Caco-2 (cell line): ENCODE measurements at regions not wholly inside any gene's neighbourhood (a gene's known extent, or its start where the extent isn't known, plus 50 kb on each side); places are given as distances from the start of the nearest gene placed in this dataset.

Experiments
- BruUV-seq: library from RNA; stranded (reverse); fragments of 400-500 nt; replicated peaks from 2 replicates; lab custom pipeline; 2021; lab: Mats Ljungman, UMichigan
- CTCF ChIA-PET: fragments of 300-600 bp; sonication (Branson Sonifier 250); formaldehyde crosslinking; loops from one replicate; lab custom pipeline; 2022; ENCODE audit warnings: antibody characterized with exemption; lab: Charles Lee
- POLR2A ChIA-PET: fragments of 300-600 bp; sonication (Branson Sonifier 250); formaldehyde crosslinking; loops from one replicate; lab custom pipeline; 2022; ENCODE audit warnings: antibody characterized with exemption; lab: Charles Lee
- DNase-seq, 2 experiments: peaks; one replicate each; pipeline versions ENCODE4 v3.0.0 to v3.0.0-alpha.2; 2020 to 2022
- H3K27me3 ChIP-seq: replicated peaks from 2 replicates; pipeline ENCODE4 v1.6.0; 2011; ENCODE audit warnings: low read length; ENCODE audit not compliant: control insufficient read depth, insufficient read depth
- H3K36me3 ChIP-seq: 2 replicates; pipeline ENCODE4 v1.5.1; 2011; ENCODE audit warnings: low read length; ENCODE audit not compliant: control insufficient read depth, insufficient read depth
- H3K4me1 ChIP-seq: fragments of 250-450 bp; sonication (Bioruptor Pico); 2 replicates; pipeline ENCODE4 v1.5.1; 2020; ENCODE audit warnings: mild to moderate bottlenecking
- H3K4me3 ChIP-seq: 2 replicates; pipeline ENCODE4 v1.5.1; 2011; ENCODE audit warnings: low read depth, mild to moderate bottlenecking, control low read depth, low read length
- H3K9me3 ChIP-seq: fragments of 250-450 bp; sonication (Bioruptor Pico); 2 replicates; pipeline ENCODE4 v1.5.1; 2020; ENCODE audit warnings: mild to moderate bottlenecking, moderate library complexity
- H3K27ac Mint-ChIP-seq: one replicate; pipeline ENCODE4 v1.8.0; 2022; ENCODE audit warnings: mixed read lengths; ENCODE audit not compliant: unreplicated experiment
- H3K27me3 Mint-ChIP-seq: one replicate; pipeline ENCODE4 v1.8.0; 2022; ENCODE audit warnings: mixed read lengths; ENCODE audit not compliant: insufficient read depth, unreplicated experiment
- H3K36me3 Mint-ChIP-seq: one replicate; pipeline ENCODE4 v1.8.0; 2022; ENCODE audit warnings: mild to moderate bottlenecking, mixed read lengths; ENCODE audit not compliant: insufficient read depth, unreplicated experiment
- H3K4me1 Mint-ChIP-seq: one replicate; pipeline ENCODE4 v1.8.0; 2022; ENCODE audit warnings: low read depth, mixed read lengths; ENCODE audit not compliant: unreplicated experiment
- H3K4me3 Mint-ChIP-seq: one replicate; pipeline ENCODE4 v1.8.0; 2022; ENCODE audit warnings: mild to moderate bottlenecking, moderate library complexity, mixed read lengths; ENCODE audit not compliant: unreplicated experiment
- H3K9me3 Mint-ChIP-seq: one replicate; pipeline ENCODE4 v1.8.0; 2022; ENCODE audit warnings: mixed read lengths; ENCODE audit not compliant: unreplicated experiment
- CTCF ChIP-seq, 2 experiments: fragments of 200-600 bp in 1 of 2; IDR thresholded peaks; 1 replicate in 1 of 2; 2 replicates in 1 of 2; pipeline versions ENCODE4 v1.5.1 to v1.8.0; 2011 to 2022; ENCODE audit warnings: antibody characterized with exemption in 1 of 2, control low read depth in 1 of 2, inconsistent platforms in 1 of 2, low read depth in 1 of 2, low read length in 1 of 2, mild to moderate bottlenecking in 1 of 2, moderate library complexity in 1 of 2; ENCODE audit not compliant: insufficient read depth in 1 of 2, severe bottlenecking in 1 of 2, unreplicated experiment in 1 of 2
- intact Hi-C: fragments of 100-400 bp; cut with micrococcal nuclease; formaldehyde crosslinking; loops from one replicate; pipeline ENCODE4 v1.10.0; 2022; ENCODE audit not compliant: unreplicated experiment

- no TSS peak for BruUV-seq
- Mint-ChIP-seq H3K27ac (no peak overlapping the region), H3K9me3 (no peaks in the 10 kb centered on the region), H3K27me3 (no peaks in the 10 kb centered on the region), H3K36me3 (no peaks in the 10 kb centered on the region), H3K4me3 (no peak overlapping the region), H3K4me1 (no peaks in the 10 kb centered on the region)
- H3K9me3 ChIP-seq = no peaks in the 10 kb centered on the region
- H3K4me1 ChIP-seq = no peaks in the 10 kb centered on the region
- no peaks in the 10 kb centered on the region for H3K27me3 ChIP-seq
- no peak for TF ChIP-seq CTCF (IDR thresholded peaks at IDR 0.05; ENCODE audit: insufficient read depth in 1 of 2, low read depth in 1 of 2, low read length in 1 of 2, severe bottlenecking in 1 of 2, unreplicated experiment in 1 of 2)
- intact Hi-C loops = loop anchor here (5.0 kb wide), 1 partner anchor 147 kb away; no protein-coding TSS in a partner anchor
- ChIA-PET POLR2A (no interaction called here), CTCF (no interaction called here)
- H3K36me3 ChIP-seq = no peaks in the 10 kb centered on the region
- no peak for DNase-seq
- H3K4me3 ChIP-seq = no peak overlapping the region
These were observed 238.4 kb upstream of the OPRM1 start for GRCh38 chr6:153800580-153801188.

- intact Hi-C loops = loop anchor here (5.0 kb wide), 1 partner anchor 559 kb away; no protein-coding TSS in a partner anchor
- TF ChIP-seq CTCF (IDR thresholded peaks at IDR 0.05; ENCODE audit: insufficient read depth in 1 of 2, low read depth in 1 of 2, low read length in 1 of 2, severe bottlenecking in 1 of 2, unreplicated experiment in 1 of 2) = peak in 1 of 2 experiments; percentile 32
- Mint-ChIP-seq H3K9me3 (peaks cover 7% of the 10 kb centered on the region), H3K27ac (no peak overlapping the region), H3K4me1 (no peaks in the 10 kb centered on the region), H3K27me3 (peaks cover 2% of the 10 kb centered on the region), H3K36me3 (no peaks in the 10 kb centered on the region), H3K4me3 (no peak overlapping the region)
- Histone ChIP-seq H3K9me3 (no peaks in the 10 kb centered on the region), H3K27me3 (no peaks in the 10 kb centered on the region), H3K4me3 (no peak overlapping the region), H3K4me1 (no peaks in the 10 kb centered on the region), H3K36me3 (no peaks in the 10 kb centered on the region)
- POLR2A ChIA-PET = no interaction called here
- peak in 1 of 2 experiments; percentile 19 for DNase-seq
- CTCF ChIA-PET = no interaction called here
- BruUV-seq = no TSS peak
These were observed 248.1 kb upstream of the OPRM1 start for GRCh38 chr6:153790876-153791473.

GRCh38 chr6:153790048-153790447, 249.0 kb upstream of the OPRM1 start:
- intact Hi-C loops = loop anchor here (5.0 kb wide), 1 partner anchor 558 kb away; no protein-coding TSS in a partner anchor
- Mint-ChIP-seq H3K36me3 (no peaks in the 10 kb centered on the region), H3K27ac (no peak overlapping the region), H3K4me3 (no peak overlapping the region), H3K9me3 (peaks cover 12% of the 10 kb centered on the region), H3K27me3 (peaks cover 2% of the 10 kb centered on the region), H3K4me1 (no peaks in the 10 kb centered on the region)
- Histone ChIP-seq H3K27me3 (no peaks in the 10 kb centered on the region), H3K4me3 (no peak overlapping the region), H3K4me1 (no peaks in the 10 kb centered on the region), H3K36me3 (no peaks in the 10 kb centered on the region), H3K9me3 (no peaks in the 10 kb centered on the region)
- POLR2A ChIA-PET = no interaction called here
- CTCF ChIA-PET = no interaction called here
- TF ChIP-seq CTCF (IDR thresholded peaks at IDR 0.05; ENCODE audit: insufficient read depth in 1 of 2, low read depth in 1 of 2, low read length in 1 of 2, severe bottlenecking in 1 of 2, unreplicated experiment in 1 of 2) = no peak
- no TSS peak for BruUV-seq
- DNase-seq = no peak
